Fibroblast of villous mesenchyme (primary cell): ENCODE measurements at regions not wholly inside any gene's neighbourhood (a gene's known extent, or its start where the extent isn't known, plus 50 kb on each side); places are given as distances from the start of the nearest gene placed in this dataset.

Source experiments
- DNase-seq: peaks from one replicate; pipeline ENCODE4 v3.0.0-alpha.2; 2010; ENCODE audit warnings: low read depth
- H3K4me3 ChIP-seq: 2 replicates; pipeline ENCODE4 v1.5.1; 2011; ENCODE audit warnings: low read depth, mild to moderate bottlenecking, low read length
- TF ChIP-seq, protein P1 (sequence below): IDR thresholded peaks from 2 replicates; pipeline ENCODE4 v1.5.1; 2012; ENCODE audit warnings: low read depth, mild to moderate bottlenecking, low read length; ENCODE audit not compliant: insufficient read depth

GRCh38 chr13:24627090-24627714 is 53.0 kb upstream of the ATP12A start:
- TF ChIP-seq, protein P1, sequence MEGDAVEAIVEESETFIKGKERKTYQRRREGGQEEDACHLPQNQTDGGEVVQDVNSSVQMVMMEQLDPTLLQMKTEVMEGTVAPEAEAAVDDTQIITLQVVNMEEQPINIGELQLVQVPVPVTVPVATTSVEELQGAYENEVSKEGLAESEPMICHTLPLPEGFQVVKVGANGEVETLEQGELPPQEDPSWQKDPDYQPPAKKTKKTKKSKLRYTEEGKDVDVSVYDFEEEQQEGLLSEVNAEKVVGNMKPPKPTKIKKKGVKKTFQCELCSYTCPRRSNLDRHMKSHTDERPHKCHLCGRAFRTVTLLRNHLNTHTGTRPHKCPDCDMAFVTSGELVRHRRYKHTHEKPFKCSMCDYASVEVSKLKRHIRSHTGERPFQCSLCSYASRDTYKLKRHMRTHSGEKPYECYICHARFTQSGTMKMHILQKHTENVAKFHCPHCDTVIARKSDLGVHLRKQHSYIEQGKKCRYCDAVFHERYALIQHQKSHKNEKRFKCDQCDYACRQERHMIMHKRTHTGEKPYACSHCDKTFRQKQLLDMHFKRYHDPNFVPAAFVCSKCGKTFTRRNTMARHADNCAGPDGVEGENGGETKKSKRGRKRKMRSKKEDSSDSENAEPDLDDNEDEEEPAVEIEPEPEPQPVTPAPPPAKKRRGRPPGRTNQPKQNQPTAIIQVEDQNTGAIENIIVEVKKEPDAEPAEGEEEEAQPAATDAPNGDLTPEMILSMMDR, result peak; percentile 67
- no peak overlapping the region for H3K4me3 ChIP-seq
- no peak for DNase-seq

DNA sequence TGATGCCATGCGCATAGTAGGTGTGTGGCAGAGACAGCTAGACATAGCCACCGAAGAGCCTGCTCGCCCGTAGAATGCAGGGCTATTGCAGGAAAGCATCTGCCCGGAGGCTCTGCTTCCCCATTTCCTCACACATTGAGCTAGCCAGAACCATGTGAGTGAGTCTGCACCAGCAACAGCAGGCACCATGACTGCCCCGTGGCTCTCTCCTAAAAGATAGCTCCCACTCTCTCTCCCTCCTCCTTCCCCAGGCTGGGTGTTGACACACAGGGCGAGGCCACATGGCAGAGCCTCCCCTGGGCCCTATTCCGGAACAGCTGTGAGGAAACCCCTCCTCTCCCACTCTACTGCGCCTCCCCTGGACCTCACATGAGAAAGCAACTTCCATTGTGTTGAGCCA is 52.3 kb upstream of the ATP12A start:
- no peak overlapping the region for H3K4me3 ChIP-seq
- no peak for DNase-seq

GRCh38 chr13:24629320-24629719 is 50.9 kb upstream of the ATP12A start:
- DNase-seq, result peak; percentile 20
- no peak overlapping the region for H3K4me3 ChIP-seq
- TF ChIP-seq, protein P1, result no peak

More for the DNA sequence above, 52.3 kb upstream of the ATP12A start:
- TF ChIP-seq, protein P1, result no peak

DNA sequence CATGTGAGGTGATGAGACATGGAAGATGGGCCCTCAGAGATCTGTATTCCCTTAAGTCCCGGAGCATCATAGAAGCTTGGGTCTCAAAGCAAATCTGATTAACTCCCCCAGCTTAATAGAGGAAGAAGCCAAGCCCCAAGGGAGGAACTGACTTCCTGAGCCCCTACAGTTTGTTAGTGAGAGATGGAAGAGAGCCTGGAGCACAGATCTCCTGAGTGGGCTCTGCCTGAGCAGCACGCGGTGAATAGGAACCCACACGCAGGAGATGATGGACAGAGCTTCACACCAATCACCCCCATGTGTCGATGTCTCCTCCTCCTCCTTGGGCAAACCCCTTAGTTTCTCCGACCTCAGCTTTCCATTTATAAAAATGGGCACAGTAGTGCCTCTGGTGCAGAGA is 50.1 kb upstream of the ATP12A start:
- TF ChIP-seq, protein P1, result no peak
- H3K4me3 ChIP-seq, result no peak overlapping the region

More for the DNA sequence above, 50.1 kb upstream of the ATP12A start:
- DNase-seq, result no peak
